HT-29 (cell line): ENCODE measurements at regions not wholly inside any gene's neighbourhood (a gene's known extent, or its start where the extent isn't known, plus 50 kb on each side); places are given as distances from the start of the nearest gene placed in this dataset.
"Not testable (repeated sequence)": the region's sequence is repeated elsewhere in the genome, so short reads cannot be mapped to it uniquely, and the experiment has no call there.

Source experiments
- DNase-seq: peaks from one replicate; pipeline ENCODE4 v3.0.0-alpha.2; 2015; ENCODE audit warnings: low spot score

GRCh38 chr4:117135634-117136354 lies 50.4 kb upstream of the TRAM1L1 start:
- DNase-seq = no peak

GRCh38 chr4:117137145-117137544 lies 51.8 kb upstream of the TRAM1L1 start:
- no peak for DNase-seq

GRCh38 chr4:117138732-117139131 lies 53.4 kb upstream of the TRAM1L1 start:
- not testable (repeated sequence) for DNase-seq

GRCh38 chr4:117154251-117154650 lies 68.9 kb upstream of the TRAM1L1 start:
- DNase-seq = no peak

GRCh38 chr4:117156806-117157205 lies 71.4 kb upstream of the TRAM1L1 start:
- no peak for DNase-seq

DNA sequence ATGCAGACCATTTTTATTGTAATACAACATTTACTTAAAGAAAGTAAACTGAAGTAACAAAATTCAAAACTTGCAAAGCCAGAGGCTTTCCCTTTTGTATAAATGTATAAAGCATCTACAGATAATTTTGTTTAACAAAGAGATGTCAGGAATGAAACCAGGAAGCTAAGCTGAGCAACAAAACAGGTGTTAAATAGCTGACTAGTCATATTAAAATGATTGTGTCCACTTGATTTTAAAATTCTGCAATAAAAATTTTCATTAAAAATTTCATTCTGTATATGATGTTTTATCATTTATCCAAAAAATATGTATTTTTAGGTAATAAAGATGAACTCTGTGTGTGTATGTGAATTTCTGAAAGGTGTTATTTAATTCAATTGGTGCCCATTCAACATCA lies 72.0 kb upstream of the TRAM1L1 start:
- DNase-seq = no peak

GRCh38 chr4:117162976-117163375 lies 77.6 kb upstream of the TRAM1L1 start:
- no peak for DNase-seq

GRCh38 chr4:117164338-117164737 lies 79.0 kb upstream of the TRAM1L1 start:
- no peak for DNase-seq

GRCh38 chr4:117175369-117175768 lies 90.0 kb upstream of the TRAM1L1 start:
- not testable (repeated sequence) for DNase-seq

DNA sequence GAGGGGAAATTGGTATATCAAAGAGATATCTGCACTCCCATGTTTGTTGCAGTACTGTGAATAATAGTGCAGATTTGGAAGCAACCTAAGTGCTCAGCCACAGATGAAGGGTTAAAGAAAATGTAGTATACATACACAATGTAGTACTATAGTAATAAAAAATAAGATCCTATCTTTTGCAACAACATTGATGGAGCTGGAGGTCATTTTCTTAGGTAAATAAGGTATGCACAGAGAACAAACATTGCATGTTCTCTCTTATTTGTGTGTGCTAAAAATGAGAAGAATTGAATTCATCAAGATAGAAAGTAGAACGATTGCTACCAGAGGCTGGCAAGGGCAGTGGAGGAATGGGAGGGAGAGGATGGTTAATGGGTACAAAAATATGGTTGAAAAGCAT lies 117.9 kb upstream of the TRAM1L1 start:
- DNase-seq = no peak

GRCh38 chr4:117210551-117210950 lies 125.2 kb upstream of the TRAM1L1 start:
- no peak for DNase-seq

DNA sequence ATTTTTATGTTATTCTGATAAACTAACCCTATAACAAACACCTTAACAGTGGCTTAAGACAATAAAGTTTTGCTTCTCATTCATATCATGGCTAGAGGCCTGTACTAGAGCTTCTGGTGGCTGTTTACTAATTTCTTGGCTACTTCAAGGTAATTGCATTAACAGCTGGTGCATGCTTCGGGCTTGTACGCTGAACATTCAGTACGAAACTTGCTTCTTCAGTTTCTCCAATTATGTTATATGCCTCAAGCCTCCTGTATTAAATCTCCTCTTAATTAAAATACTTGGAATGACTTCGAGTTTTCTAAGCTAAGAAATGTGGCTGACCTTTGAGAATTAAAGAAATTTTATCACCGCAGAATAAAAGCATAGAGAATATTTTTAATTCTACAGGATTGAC lies 138.9 kb upstream of the TRAM1L1 start:
- DNase-seq = no peak

GRCh38 chr4:117225471-117225870 lies 140.1 kb upstream of the TRAM1L1 start:
- DNase-seq = no peak

- no peak for DNase-seq
These were observed 142.5 kb upstream of the TRAM1L1 start for GRCh38 chr4:117227925-117228324.

- DNase-seq = no peak
These were observed 154.1 kb upstream of the TRAM1L1 start for GRCh38 chr4:117239434-117239833.

DNA sequence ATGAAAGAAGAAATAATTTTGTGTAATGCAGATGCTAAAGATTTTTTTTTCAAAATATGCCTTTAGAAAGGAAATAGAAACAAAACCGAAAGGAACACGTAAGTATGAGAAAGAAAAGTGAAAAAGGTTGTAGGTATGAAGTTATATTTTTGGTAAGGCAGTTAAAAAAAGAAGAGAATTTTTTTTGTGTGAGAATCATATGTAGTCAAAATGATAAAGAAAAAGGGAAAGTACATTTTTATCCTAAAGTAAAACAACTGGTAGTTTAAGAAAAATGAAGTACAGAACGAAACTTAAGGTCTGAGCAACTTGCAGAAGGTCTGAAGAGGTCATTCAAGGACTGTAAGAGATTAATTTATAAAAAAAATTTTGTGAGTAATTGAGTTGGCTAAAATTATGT lies 164.0 kb upstream of the TRAM1L1 start:
- no peak for DNase-seq

GRCh38 chr4:117264072-117264471 lies 178.7 kb upstream of the TRAM1L1 start:
- no peak for DNase-seq

- no peak for DNase-seq
These were observed 181.9 kb upstream of the TRAM1L1 start for GRCh38 chr4:117267317-117267716.

GRCh38 chr4:117284736-117285135 lies 199.4 kb upstream of the TRAM1L1 start:
- DNase-seq = no peak

GRCh38 chr4:117293784-117294183 lies 208.4 kb upstream of the TRAM1L1 start:
- no peak for DNase-seq

DNA sequence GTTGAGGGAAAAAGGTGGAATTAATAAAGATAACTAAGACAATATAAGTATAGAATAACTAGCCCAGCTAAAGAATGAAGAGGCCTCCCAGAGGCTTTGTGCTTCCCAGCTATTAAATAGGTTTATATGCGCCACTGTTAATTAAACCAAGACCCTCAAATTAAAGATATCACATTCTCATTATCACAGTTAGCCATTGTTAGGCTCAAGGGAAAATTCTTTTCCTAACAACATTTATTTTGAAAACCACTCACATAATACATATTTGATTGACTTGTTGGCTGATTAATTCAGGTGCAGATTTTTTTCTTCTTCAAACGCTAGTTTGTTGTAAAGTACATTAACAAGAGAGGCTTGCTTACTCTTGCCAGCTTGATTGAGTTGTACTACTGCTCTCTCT lies 216.8 kb upstream of the TRAM1L1 start:
- no peak for DNase-seq

DNA sequence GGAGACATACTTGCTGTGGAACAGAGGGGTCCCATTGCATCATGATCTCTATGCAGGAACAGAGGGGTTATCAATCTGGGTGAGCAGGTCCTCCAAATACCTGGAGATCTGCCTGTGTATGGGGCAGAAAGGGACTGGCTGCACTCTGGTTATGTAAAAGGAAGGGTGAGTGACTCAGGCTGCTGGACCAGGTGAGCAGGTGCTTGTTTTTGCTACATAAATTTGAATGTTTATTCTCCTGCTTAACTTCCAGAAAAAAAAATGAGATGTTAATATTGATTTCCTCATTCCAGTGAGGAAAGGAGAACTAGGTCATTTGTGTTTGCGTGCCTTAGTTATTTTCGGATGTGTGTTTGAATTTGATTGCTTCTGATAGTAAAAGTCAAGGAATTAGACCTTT lies 225.8 kb upstream of the TRAM1L1 start:
- DNase-seq = no peak

DNA sequence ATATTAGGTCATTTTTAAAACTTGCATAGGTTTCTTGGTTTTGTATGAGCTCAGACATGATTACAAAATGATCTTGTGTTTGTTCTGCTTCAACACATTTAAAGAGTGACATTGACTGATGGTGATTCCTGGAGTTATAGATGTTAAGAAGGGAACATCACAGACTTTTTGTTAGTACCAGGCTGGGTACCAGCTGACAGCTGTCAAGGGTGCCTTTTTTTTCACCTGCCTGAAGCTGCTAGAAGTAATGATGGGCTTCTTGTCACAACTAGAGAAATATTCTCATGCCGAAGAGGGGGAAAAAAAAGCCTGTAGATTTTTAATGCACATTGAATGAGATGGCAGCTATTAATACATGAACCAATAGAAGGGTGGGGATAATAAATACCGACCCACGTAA lies 226.6 kb upstream of the TRAM1L1 start:
- no peak for DNase-seq

GRCh38 chr4:117324851-117325491 lies 239.6 kb upstream of the TRAM1L1 start:
- no peak for DNase-seq
